Fibroblast of pulmonary artery (primary cell): ENCODE measurements at regions not wholly inside any gene's neighbourhood (a gene's known extent, or its start where the extent isn't known, plus 50 kb on each side); places are given as distances from the start of the nearest gene placed in this dataset.
"Not testable (repeated sequence)": the region's sequence is repeated elsewhere in the genome, so short reads cannot be mapped to it uniquely, and the experiment has no call there.

Experiments
- DNase-seq: peaks from one replicate; pipeline ENCODE4 v3.0.0-alpha.2; 2010; ENCODE audit warnings: low read depth
- H3K4me3 ChIP-seq: replicated peaks from 2 replicates; pipeline ENCODE4 v1.5.1; 2011; ENCODE audit warnings: low read depth, mild to moderate bottlenecking, control low read depth, low read length, moderate library complexity

DNA sequence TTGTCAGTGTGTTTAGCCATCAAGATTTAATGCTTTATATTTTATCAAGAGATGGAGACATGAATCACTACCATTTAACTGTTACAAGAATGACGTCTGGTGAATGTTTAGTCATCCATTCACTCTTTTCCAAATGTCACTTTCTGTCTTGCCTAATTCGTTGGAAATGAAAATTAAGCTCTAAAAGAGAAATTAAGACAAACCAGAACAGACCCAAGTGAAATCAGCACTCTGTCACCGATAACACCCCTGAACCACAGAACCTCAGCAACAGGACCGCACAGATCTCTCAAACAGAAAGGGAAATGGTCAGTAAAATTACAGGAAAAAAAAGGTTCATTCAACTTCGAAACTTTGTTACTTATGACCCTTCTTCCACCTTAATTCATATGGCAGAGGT, 320.9 kb downstream of the BCL2L11 start:
- DNase-seq, H3K4me3 ChIP-seq: not testable (repeated sequence)

GRCh38 chr2:111442767-111443454, 322.2 kb downstream of the BCL2L11 start:
- DNase-seq, H3K4me3 ChIP-seq: not testable (repeated sequence)

DNA sequence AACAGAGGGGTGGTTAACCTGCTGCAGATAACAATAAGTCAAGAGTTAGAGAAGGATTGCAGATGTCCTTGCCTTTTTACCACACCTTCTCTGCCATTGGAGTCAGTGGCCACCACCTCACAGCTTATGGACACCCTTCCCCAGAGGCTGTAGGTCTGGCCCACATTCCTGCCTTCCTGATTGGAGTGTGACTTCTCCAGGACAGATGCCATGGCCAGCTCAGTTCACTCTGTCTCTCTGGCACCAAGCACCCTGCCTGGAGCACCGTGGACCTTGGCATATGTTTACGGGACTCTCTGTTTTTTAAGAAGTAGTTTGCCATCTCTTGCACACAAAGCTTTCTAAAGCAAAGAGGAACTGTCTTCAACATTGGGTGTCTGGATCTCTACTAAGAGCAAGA, 323.8 kb downstream of the BCL2L11 start:
- H3K4me3 ChIP-seq, DNase-seq: not testable (repeated sequence)

DNA sequence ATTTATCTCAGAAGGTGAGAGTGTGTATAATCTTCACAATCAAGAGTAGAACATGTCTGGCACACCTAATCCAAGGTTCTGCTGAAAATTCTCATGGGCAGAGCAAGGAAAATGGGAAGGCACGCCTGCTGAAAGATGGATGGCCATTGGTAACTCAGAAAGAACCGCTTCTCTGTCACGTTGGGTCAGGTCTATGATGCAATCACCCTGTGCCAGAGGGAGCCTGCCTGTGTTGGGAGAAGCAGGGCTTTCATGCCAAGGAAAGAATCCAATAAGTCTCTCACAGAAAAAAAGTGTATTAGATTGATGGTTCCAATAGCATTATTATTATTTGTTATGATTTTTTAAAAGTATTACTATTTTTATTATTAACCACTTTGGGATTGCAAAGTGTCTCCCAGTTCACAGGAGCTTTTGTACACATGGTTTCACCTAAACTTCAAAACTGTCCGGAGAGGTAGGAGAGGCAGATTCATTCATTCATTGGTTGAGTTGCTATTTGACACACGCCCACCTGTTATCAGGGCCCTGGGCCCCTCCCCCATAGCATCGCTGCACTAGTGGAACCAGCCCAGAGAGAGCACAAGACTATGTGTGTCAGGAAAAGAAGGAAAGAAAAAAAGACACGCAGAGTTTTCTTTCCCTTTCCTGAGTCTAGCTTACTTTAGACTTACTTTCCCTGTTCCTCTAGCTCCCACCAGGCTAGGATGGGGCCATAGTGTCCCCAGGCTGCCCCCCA, 324.6 kb downstream of the BCL2L11 start:
- not testable (repeated sequence) for DNase-seq

DNA sequence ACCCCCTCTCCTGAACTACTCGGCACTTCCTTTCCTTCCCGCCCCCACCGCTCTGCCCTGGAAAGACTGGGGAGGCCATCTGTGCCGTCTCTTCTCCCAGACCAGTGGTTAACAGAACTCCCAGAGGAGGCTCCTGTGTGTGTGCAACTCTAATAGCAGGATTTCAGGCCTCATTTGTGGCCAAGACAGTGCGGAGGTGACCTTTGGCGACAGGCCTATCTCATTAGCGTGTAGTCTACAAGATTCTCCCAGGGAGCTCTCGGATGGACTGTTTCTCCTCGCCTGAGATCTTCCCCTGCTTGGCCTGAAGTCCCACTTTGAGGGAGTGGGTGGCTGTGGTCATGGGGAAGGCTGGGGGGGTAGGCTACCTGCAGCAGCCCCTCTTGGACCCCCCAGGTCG, 325.2 kb downstream of the BCL2L11 start:
- H3K4me3 ChIP-seq, DNase-seq: not testable (repeated sequence)

More for the DNA sequence above, 324.6 kb downstream of the BCL2L11 start:
- not testable (repeated sequence) for H3K4me3 ChIP-seq

DNA sequence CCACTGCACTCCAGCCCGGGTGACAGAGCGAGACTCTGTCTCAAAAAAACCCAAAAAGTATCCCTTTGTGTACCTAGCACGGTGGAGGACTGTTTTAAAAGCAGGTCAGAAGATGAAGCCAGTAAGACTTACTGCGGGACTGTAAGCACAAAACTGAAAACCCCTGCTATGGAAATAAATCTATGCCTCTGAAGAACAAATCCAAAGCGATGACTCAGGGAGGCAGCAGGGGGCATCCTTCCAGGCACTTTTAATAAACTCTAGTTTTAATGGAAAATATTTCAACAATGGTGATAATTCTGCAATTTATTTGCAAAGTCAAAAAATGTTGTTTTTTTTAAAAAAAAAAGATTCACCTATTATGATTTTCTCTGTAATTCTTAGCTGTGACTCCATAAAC, 326.8 kb downstream of the BCL2L11 start:
- not testable (repeated sequence) for H3K4me3 ChIP-seq

DNA sequence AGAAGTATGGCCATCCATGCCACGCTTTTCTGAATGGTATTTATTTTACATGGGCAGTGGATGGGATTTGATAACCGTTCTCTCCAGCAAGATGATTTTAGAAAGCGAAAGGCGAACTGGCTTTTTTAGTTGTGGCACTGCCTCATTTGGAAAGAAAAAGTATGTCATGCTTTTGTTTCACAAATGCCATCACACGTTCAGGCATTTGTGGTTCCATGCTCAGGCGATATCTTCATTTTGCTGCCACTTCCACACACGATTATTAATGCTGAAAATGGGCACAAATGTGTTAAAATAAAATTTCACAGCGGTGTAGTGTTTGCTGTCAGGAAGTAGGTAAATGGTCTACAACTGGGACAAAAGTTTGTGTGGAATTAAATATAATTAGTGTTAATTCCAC, 328.1 kb downstream of the BCL2L11 start:
- not testable (repeated sequence) for DNase-seq, H3K4me3 ChIP-seq

More for the DNA sequence above, 326.8 kb downstream of the BCL2L11 start:
- DNase-seq, result not testable (repeated sequence)

DNA sequence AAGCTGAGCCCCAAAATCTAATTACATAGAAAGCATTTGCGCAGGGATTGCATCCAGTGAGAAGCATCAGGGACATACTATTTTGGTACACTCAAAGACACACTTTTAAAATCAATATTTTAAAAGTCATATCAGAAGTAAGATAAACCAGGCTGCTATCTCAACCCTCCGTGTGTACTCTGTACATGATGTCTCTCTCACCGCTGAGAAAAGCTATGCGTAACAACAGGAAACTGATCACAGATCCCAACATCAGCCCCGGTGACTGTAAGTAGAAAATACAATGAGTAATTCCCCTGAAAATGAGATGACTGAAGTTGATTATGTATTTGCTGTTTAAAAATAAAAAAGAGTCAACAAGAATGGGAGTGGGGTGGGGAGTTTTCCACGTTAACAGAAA, 329.8 kb downstream of the BCL2L11 start:
- not testable (repeated sequence) for DNase-seq, H3K4me3 ChIP-seq

GRCh38 chr2:111451692-111452199, 331.0 kb downstream of the BCL2L11 start:
- H3K4me3 ChIP-seq, DNase-seq: not testable (repeated sequence)

DNA sequence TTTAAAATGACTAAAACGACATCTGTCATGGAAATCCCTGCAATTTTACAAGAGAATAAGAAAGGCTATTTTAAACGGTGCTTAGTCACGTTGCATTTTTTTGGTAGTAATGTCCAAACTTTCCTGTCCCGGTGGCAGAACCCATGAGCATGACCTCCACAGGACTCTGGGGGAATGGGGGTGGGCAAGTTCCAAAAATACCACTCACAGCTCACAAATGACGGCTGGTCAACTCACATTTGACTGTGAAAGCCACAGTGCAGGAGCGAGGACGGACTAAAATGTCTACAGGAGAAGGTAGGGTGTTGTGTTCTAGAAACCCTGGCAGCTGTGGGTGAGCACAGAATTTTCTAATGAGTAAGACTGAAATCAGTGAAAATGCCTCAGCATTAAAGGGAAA, 331.5 kb downstream of the BCL2L11 start:
- H3K4me3 ChIP-seq, DNase-seq: not testable (repeated sequence)

DNA sequence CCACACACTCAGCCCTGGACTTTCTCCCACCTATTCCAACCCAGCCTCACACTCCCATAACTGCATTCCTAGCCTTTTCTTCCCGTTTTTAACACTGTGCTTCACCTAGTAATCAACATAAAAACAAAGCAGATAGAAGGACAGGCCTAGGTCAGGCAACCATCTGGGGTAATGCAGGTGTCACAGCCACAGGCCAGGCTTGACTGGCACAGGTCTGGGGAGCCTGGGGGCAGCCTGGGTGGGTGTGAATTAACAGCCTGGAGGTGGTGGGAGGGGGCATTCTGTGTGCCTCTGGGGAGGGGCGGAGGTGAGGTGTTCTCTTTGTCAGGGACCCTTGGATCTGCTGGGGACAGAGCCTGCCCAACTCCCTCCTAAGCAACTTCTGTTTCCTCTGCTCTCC, 332.6 kb downstream of the BCL2L11 start:
- H3K4me3 ChIP-seq, result not testable (repeated sequence)

GRCh38 chr2:111453816-111454215, 333.1 kb downstream of the BCL2L11 start:
- DNase-seq, H3K4me3 ChIP-seq: not testable (repeated sequence)

More for the DNA sequence above, 332.6 kb downstream of the BCL2L11 start:
- DNase-seq, result not testable (repeated sequence)

GRCh38 chr2:111454404-111454803, 333.7 kb downstream of the BCL2L11 start:
- peak; percentile 79 for DNase-seq
- H3K4me3 ChIP-seq, result not testable (repeated sequence)

DNA sequence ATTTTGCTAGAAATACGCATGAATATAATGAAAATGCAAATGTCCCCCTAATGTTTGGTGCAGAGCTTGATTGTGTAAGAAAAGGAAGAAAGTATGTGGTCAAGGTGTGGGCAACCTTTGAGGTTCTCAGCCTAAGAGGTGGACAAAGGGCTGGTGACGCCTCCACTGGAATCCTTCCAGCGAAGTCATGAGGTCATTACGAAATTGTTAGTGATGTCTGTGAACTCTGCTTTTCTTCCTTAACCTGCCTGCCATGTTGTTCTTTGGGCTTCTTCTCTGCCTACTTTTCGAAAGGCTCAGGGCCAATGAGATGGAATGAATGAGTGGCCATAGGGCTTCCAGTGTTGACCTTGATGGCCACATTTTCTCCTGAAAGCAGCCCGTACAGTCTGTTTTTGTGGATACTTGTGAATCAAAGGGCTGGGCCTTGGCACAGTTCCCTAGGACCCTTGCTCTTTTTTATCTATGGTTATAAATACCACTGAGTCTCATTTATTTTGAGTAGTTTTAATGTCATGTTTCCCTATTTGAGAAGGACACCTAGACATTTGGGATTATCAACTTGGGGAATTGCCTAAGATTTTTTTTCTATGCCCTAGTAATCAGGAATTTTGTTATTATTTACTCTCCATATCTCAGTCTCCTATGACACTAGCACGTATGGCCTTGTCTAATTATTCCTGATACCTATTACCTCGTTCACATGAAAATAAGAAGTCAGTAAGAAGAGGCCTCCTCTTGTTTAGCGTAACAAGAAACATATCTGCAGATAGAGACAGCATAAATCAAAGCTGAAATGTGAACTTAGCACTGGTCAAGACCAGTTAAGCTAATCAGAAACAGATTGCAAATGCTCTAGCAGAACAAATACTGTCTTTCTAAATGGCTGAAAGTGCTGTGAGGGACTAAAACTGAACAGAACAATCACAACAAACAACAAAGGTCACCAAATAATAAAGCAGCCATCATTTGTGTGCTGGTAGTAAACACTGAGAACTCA, 334.6 kb downstream of the BCL2L11 start:
- not testable (repeated sequence) for DNase-seq, H3K4me3 ChIP-seq

- DNase-seq, H3K4me3 ChIP-seq: not testable (repeated sequence)
Observed at GRCh38 chr2:111457191-111457590, 336.5 kb downstream of the BCL2L11 start.

DNA sequence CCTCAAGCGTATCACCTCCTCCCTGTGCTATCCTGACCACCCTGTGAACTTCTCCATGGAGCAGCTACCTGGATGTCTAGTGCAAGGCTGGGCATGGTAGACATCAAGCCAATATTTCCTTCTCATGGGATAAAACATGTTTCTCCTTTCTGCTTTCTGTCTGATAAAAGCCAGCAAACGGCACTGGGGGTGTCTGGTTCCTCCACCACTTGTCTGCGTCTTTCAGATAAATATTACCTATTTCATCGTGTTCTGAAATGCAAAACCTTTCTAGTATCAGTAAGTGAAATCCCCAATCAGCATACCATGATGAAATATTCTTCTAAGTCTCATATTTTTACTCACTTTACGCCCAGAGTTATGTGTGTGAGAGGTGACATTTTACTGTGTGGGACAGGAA, 340.2 kb downstream of the BCL2L11 start:
- DNase-seq, H3K4me3 ChIP-seq: not testable (repeated sequence)

DNA sequence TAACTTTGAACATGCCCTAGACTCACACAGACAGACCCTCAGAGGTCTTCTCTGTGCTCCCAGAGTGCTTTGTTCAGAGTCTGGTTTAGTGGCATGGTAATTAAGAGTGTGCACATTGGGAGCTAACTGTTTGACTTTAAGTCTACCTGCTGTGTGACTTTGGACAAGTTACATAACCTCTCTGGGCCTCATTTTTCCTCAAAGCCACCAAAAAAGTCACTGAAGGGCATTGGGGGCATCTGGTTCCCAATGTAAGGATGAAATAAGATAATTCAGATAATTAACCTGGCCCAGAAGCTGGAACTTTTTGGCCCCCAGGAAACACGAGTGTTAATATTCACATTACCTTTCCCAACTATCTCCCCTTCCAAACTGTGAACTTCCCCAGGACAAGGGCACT, 341.1 kb downstream of the BCL2L11 start:
- H3K4me3 ChIP-seq, DNase-seq: not testable (repeated sequence)

DNA sequence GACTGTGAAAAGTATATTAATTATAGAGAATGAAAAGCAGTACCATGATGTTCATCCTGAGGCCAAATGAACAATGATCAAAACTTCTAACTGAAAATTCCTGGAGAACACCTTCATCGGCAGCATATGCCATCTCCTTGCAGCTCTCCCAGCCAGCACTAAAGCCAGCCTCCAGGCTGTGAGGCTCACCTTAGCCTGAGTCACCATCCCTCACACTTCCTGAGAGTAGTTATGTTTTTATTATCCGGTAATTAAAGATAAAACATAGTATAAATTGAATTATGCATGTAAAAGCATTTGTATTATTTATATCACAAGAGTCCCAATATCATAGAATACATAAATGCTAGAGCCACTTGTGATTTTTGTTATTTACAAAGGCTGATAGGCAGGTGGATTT, 341.9 kb downstream of the BCL2L11 start:
- H3K4me3 ChIP-seq, result not testable (repeated sequence)

More for the DNA sequence above, 341.9 kb downstream of the BCL2L11 start:
- DNase-seq, result not testable (repeated sequence)
